ENCODE measurements at regions not wholly inside any gene's neighbourhood (a gene's known extent, or its start where the extent isn't known, plus 50 kb on each side); places are given as distances from the start of the nearest gene placed in this dataset.

GRCh38 chr12:113766131-113766878 is 199.8 kb downstream of the RBM19 start:
- ATAC-seq (ENCODE audit: low read depth in 2 of 2) (no peak), DNase-seq (no peak)

GRCh38 chr12:113764661-113765060 is 201.5 kb downstream of the RBM19 start:
- Mint-ChIP-seq H3K27me3 (peaks cover 11 to 44% (median 40%) of the 10 kb centered on the region in 3 donors), H3K9me3 (peaks cover 0 to 9% (median 2%) of the 10 kb centered on the region in 7 donors), H3K4me1 (peaks cover 0 to 5% (median 0%) of the 10 kb centered on the region in 3 donors), H3K36me3 (peaks cover 0 to 9% of the 10 kb centered on the region in 2 donors), H3K27ac (no peak overlapping the region), H3K4me3 (no peak overlapping the region)
- ATAC-seq (ENCODE audit: low read depth in 2 of 2) (no peak), DNase-seq (no peak)

More at GRCh38 chr12:113766131-113766878, 199.8 kb downstream of the RBM19 start:
- Mint-ChIP-seq H3K36me3 (peaks cover 0 to 9% of the 10 kb centered on the region in 2 donors), H3K4me1 (peaks cover 0 to 5% (median 0%) of the 10 kb centered on the region in 3 donors), H3K27ac (no peak overlapping the region), H3K9me3 (peaks cover 0 to 9% (median 0%) of the 10 kb centered on the region in 7 donors), H3K4me3 (no peak overlapping the region), H3K27me3 (peaks cover 8 to 44% (median 40%) of the 10 kb centered on the region in 3 donors)

- H3K36me3 Mint-ChIP-seq, result peaks cover 0 to 9% of the 10 kb centered on the region in 2 donors
- ATAC-seq (ENCODE audit: low read depth in 2 of 2), result no peak
- peaks cover 0 to 9% (median 2%) of the 10 kb centered on the region in 7 donors for H3K9me3 Mint-ChIP-seq
- H3K4me1 Mint-ChIP-seq, result peaks cover 0 to 5% (median 0%) of the 10 kb centered on the region in 3 donors
- no peak overlapping the region for H3K4me3 Mint-ChIP-seq
- no peak overlapping the region for H3K27ac Mint-ChIP-seq
- DNase-seq, result no peak
- peaks cover 16 to 43% (median 40%) of the 10 kb centered on the region in 3 donors for H3K27me3 Mint-ChIP-seq
Measured at GRCh38 chr12:113762882-113763816, 203.0 kb downstream of the RBM19 start.

DNA sequence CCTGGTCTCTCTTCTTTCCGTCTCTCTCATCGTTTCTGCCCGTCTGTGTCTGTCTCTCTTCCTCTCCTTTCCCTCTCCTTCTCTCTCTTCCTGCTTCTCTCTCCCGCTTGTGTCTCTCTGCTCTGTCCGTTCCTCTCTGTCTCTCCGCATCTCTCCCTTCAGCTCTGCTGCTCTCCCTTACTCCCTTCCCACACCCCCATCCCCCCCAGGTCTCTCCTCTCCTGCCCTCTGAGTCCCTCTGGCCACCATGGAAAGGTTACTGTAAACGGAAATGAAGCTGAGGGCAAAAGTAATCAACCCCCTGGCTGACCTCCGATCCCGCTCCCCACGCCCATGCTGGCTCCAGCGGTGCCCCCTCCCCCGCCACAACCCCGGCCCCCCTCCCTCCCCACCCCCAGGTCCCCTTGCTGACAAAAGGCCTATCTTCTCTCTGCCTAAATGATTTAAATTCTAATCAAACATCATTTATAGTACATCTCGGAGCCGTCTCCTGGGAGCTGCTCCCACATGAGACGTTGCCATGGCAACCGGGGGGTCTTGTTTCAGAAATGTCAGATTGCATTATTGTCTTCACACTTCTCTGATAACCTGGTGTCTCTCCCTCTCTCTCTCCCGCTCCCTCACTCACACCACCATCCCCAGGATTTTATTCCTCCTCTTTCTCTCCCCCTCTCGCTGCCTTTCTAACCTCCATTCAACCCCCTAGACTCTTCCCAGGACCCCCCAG is 203.8 kb downstream of the RBM19 start:
- peak overlapping the region in 1 of 6 donors; percentile 25 for H3K27ac Mint-ChIP-seq
- ATAC-seq (ENCODE audit: low read depth in 2 of 2), result no peak
- no peak for DNase-seq
- no peak overlapping the region for H3K4me3 Mint-ChIP-seq
- H3K27me3 Mint-ChIP-seq, result peaks cover 18 to 35% (median 34%) of the 10 kb centered on the region in 3 donors
- peaks cover 0 to 9% (median 3%) of the 10 kb centered on the region in 7 donors for H3K9me3 Mint-ChIP-seq
- H3K36me3 Mint-ChIP-seq, result peaks cover 0 to 9% of the 10 kb centered on the region in 2 donors
- H3K4me1 Mint-ChIP-seq, result peaks cover 0 to 5% (median 0%) of the 10 kb centered on the region in 3 donors

- ATAC-seq (ENCODE audit: low read depth in 2 of 2), result no peak
- H3K9me3 Mint-ChIP-seq, result peaks cover 0 to 7% (median 0%) of the 10 kb centered on the region in 7 donors
- H3K4me3 Mint-ChIP-seq, result no peak overlapping the region
- H3K27ac Mint-ChIP-seq, result no peak overlapping the region
- no peaks in the 10 kb centered on the region for H3K36me3 Mint-ChIP-seq
- no peak for DNase-seq
- no peaks in the 10 kb centered on the region for H3K4me1 Mint-ChIP-seq
- H3K27me3 Mint-ChIP-seq, result peaks cover 23 to 33% (median 30%) of the 10 kb centered on the region in 3 donors
Measured at GRCh38 chr12:113759135-113759534, 207.0 kb downstream of the RBM19 start.

DNA sequence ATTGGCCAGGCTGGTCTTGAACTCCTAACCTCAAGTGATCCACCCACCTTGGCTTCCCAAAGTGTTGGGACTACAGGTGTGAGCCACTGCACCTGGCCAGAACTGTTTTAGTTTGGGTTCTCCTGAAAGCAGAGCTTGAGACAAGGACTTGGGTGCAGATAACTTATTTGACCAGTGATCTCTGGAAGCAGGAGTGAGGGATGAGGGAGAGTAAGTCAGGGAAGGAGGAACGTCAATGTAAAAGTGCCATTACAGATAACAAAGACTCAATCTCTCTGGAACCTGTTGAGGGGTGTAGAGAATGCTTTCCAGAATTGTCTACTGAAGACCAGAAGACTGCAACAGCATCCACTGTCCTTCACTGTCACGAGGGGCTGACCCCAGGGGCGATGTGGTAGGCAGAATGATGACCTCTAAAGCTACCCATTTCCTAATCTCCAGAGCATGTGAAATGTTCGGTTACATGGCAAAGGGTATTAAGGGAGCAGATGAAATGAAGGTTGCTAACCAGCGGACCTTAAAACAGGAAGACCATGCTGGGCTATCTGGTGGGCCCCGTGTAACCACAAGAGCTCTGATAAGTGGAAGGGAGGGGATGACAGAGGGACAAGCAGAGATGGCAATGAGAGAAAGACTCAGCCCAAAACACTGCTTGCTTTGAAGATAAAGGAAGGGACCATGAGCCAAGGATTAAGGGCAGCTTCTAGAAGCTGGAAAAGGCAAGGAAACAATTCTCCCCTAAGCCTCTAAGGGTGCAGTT is 207.8 kb downstream of the RBM19 start:
- ATAC-seq (ENCODE audit: low read depth in 2 of 2) (no peak), DNase-seq (no peak)
- Mint-ChIP-seq H3K36me3 (no peaks in the 10 kb centered on the region), H3K4me1 (no peaks in the 10 kb centered on the region), H3K27me3 (peaks cover 21 to 40% (median 35%) of the 10 kb centered on the region in 3 donors), H3K4me3 (peak overlapping the region in 2 of 8 donors; percentile 48 to 79), H3K9me3 (peaks cover 0 to 7% (median 0%) of the 10 kb centered on the region in 7 donors), H3K27ac (no peak overlapping the region)

- DNase-seq (no peak), ATAC-seq (ENCODE audit: low read depth in 2 of 2) (no peak)
- Mint-ChIP-seq H3K36me3 (no peaks in the 10 kb centered on the region), H3K27me3 (peaks cover 18 to 40% (median 28%) of the 10 kb centered on the region in 3 donors), H3K27ac (no peak overlapping the region), H3K9me3 (peaks cover 0 to 8% (median 3%) of the 10 kb centered on the region in 7 donors), H3K4me3 (no peak overlapping the region), H3K4me1 (no peaks in the 10 kb centered on the region)
Measured at GRCh38 chr12:113757221-113758002, 208.7 kb downstream of the RBM19 start.

- Mint-ChIP-seq H3K9me3 (peaks cover 0 to 7% (median 5%) of the 10 kb centered on the region in 7 donors), H3K36me3 (no peaks in the 10 kb centered on the region), H3K27me3 (peaks cover 21 to 33% (median 24%) of the 10 kb centered on the region in 3 donors), H3K27ac (no peak overlapping the region), H3K4me3 (no peak overlapping the region), H3K4me1 (no peaks in the 10 kb centered on the region)
- ATAC-seq (ENCODE audit: low read depth in 2 of 2) (no peak), DNase-seq (no peak)
Measured at GRCh38 chr12:113756609-113757008, 209.5 kb downstream of the RBM19 start.

GRCh38 chr12:113755098-113755497 is 211.0 kb downstream of the RBM19 start:
- ATAC-seq (ENCODE audit: low read depth in 2 of 2) (no peak), DNase-seq (no peak)
- Mint-ChIP-seq H3K36me3 (no peaks in the 10 kb centered on the region), H3K4me1 (no peaks in the 10 kb centered on the region), H3K9me3 (peaks cover 0 to 8% (median 5%) of the 10 kb centered on the region in 7 donors), H3K27ac (no peak overlapping the region), H3K4me3 (no peak overlapping the region), H3K27me3 (peaks cover 21 to 32% (median 24%) of the 10 kb centered on the region in 3 donors)

- DNase-seq (no peak), ATAC-seq (ENCODE audit: low read depth in 2 of 2) (no peak)
- Mint-ChIP-seq H3K27ac (no peak overlapping the region), H3K27me3 (peaks cover 14 to 42% (median 40%) of the 10 kb centered on the region in 3 donors), H3K9me3 (peaks cover 0 to 8% (median 5%) of the 10 kb centered on the region in 7 donors), H3K4me3 (peak overlapping the region in 1 of 8 donors; percentile 35), H3K36me3 (no peaks in the 10 kb centered on the region), H3K4me1 (no peaks in the 10 kb centered on the region)
Measured at GRCh38 chr12:113751513-113751912, 214.6 kb downstream of the RBM19 start.

DNA sequence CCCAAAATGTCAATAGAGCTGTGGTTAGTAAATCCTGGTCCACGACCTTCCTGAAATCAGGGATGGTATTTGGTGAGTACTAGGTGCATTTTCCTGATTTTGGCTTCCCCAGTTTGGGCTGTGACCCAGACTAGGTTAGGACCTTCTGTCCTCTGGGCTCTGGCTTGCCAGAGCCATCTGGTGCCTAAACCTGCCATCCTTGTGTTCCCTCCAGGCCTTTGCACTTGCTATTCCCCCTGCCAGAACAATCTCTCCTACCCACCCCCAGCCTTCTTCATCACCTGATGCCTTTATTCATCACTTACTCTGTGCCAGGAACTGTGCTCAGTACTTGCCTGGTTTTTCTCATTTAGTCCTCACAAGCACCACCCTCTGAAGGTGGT is 216.7 kb downstream of the RBM19 start:
- Mint-ChIP-seq H3K27me3 (peaks cover 22 to 43% (median 40%) of the 10 kb centered on the region in 3 donors), H3K4me1 (no peaks in the 10 kb centered on the region), H3K36me3 (no peaks in the 10 kb centered on the region), H3K4me3 (no peak overlapping the region), H3K27ac (peak overlapping the region in 1 of 6 donors; percentile 10), H3K9me3 (peaks cover 0 to 9% (median 3%) of the 10 kb centered on the region in 7 donors)
- DNase-seq, result no peak
- no peak for ATAC-seq (ENCODE audit: low read depth in 2 of 2)
